ENCODE measurements at regions not wholly inside any gene's neighbourhood (a gene's known extent, or its start where the extent isn't known, plus 50 kb on each side); places are given as distances from the start of the nearest gene placed in this dataset.

DNA sequence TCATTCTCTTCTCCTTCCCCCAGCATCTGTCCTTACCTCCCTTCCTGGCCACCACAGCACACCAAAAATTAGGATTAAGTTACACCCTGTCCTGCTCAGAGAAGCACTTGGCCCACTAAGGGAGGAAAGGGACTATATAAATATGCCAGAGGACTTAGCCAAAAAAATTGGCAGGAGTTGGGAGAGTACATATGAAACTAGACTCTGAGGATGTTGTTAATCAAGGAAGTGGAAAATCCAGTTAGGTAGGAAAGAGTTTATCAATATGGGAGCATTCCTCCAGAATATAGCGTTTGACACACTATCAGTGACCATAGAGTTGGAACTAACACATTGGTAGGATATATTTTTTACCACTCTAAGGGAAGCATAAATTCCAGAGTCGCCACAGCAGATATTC lies 57.3 kb upstream of the TSHZ2 start:
- TF ChIP-seq EZH2 (IDR thresholded peaks at IDR 0.05), result no peak
- no peak for TF ChIP-seq POLR2AphosphoS5 (IDR thresholded peaks at IDR 0.05; ENCODE audit: borderline replicate concordance, low read depth, low read length)
- TF ChIP-seq FOXP2 (optimal IDR thresholded peaks at IDR 0.05; ENCODE audit: control extremely low read depth, extremely low read length, insufficient read depth), result no peak

Measured in SK-N-MC (cell line).